B cell (primary cell): ENCODE measurements at regions not wholly inside any gene's neighbourhood (a gene's known extent, or its start where the extent isn't known, plus 50 kb on each side); places are given as distances from the start of the nearest gene placed in this dataset.

Experiments
- EZH2 ChIP-seq: IDR thresholded peaks from 2 replicates; pipeline ENCODE4 v1.6.1; 2012; ENCODE audit warnings: borderline replicate concordance, low read depth, mild to moderate bottlenecking, moderate library complexity, low read length; ENCODE audit not compliant: insufficient read depth, poor library complexity, severe bottlenecking
- TF ChIP-seq, protein P1 (sequence below): fragments of 200-600 bp; IDR thresholded peaks from one replicate; pipeline ENCODE4 v1.8.0; 2022; ENCODE audit warnings: antibody characterized with exemption, mild to moderate bottlenecking

DNA sequence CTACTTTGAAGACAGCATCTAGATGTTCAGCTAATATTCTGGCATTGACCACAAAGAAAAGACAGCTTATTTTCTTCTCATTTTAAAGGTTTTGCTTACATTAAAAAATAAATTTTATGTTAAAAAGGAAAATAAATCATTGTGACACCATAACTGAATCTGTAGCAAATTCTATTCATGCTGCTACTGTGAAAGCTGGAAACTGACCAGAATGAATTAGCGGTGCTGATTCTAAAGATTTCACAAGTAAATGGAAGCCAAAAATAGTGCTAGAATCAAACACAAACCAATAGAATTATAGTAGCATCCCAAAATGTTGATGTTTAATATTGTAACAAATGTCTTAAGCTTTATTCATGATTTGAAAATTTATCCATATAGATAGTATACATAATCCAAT, 850.0 kb upstream of the FBXO33 start:
- TF ChIP-seq, protein P1, sequence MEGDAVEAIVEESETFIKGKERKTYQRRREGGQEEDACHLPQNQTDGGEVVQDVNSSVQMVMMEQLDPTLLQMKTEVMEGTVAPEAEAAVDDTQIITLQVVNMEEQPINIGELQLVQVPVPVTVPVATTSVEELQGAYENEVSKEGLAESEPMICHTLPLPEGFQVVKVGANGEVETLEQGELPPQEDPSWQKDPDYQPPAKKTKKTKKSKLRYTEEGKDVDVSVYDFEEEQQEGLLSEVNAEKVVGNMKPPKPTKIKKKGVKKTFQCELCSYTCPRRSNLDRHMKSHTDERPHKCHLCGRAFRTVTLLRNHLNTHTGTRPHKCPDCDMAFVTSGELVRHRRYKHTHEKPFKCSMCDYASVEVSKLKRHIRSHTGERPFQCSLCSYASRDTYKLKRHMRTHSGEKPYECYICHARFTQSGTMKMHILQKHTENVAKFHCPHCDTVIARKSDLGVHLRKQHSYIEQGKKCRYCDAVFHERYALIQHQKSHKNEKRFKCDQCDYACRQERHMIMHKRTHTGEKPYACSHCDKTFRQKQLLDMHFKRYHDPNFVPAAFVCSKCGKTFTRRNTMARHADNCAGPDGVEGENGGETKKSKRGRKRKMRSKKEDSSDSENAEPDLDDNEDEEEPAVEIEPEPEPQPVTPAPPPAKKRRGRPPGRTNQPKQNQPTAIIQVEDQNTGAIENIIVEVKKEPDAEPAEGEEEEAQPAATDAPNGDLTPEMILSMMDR: no peak
- TF ChIP-seq EZH2: no peak
